HG03025 (cell line): ENCODE measurements at regions not wholly inside any gene's neighbourhood (a gene's known extent, or its start where the extent isn't known, plus 50 kb on each side); places are given as distances from the start of the nearest gene placed in this dataset.
"Not testable (repeated sequence)": the region's sequence is repeated elsewhere in the genome, so short reads cannot be mapped to it uniquely, and the experiment has no call there.

Experiments used
- ATAC-seq: cut with Tn5 transposase; IDR thresholded peaks from one replicate; pipeline ENCODE4 v1.9.1; 2021; ENCODE audit warnings: mild to moderate bottlenecking, moderate library complexity; ENCODE audit not compliant: unreplicated experiment, low FRiP score

- peak; percentile 98 for ATAC-seq
These were observed 1865.3 kb upstream of the AGA start for GRCh38 chr4:179307297-179308136.

DNA sequence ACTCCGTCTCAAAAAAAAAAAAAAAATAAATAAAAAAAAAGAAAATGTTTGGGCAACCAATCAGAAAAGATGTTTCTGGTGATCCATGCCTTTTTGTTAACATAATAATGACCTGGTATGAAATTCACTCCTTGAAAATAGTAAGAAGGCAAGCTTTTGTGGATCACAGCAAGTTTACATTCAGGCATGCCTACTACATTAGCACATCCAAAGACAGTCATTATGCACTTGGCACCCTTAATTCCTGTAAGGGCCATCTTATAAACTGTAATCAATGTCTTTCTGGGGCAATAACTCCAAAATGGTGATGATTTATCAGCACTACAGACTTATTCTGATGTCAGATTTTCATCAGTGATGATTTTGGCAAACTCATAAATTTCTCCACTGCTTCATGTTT lies 1871.6 kb upstream of the AGA start:
- ATAC-seq = no peak

GRCh38 chr4:179325181-179325580 lies 1882.9 kb upstream of the AGA start:
- ATAC-seq = no peak

- no peak for ATAC-seq
These were observed 1886.4 kb upstream of the AGA start for GRCh38 chr4:179328627-179329026.

DNA sequence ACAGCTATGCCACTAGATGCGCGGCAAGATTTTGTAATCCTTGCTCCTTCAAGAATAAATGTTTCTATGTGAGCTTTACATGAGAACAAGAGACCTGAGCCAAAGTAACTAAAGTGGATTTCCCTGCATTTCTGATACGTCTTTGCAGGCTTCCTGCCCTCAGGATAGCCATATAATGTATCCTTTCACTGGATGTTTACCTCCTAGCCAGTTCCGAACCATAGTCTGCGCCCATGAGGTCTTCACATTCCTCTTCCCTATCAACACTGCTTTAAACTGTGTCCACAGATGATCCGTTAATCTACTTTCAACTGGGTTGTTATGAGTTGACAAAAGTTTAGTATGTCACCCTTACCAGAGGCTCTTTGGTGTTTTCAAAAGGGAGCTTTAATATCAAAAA lies 1889.1 kb upstream of the AGA start:
- ATAC-seq = no peak

GRCh38 chr4:179344861-179345260 lies 1902.6 kb upstream of the AGA start:
- no peak for ATAC-seq

- ATAC-seq = no peak
These were observed 1910.0 kb upstream of the AGA start for GRCh38 chr4:179352221-179352620.

- no peak for ATAC-seq
These were observed 1911.5 kb upstream of the AGA start for GRCh38 chr4:179353786-179354185.

DNA sequence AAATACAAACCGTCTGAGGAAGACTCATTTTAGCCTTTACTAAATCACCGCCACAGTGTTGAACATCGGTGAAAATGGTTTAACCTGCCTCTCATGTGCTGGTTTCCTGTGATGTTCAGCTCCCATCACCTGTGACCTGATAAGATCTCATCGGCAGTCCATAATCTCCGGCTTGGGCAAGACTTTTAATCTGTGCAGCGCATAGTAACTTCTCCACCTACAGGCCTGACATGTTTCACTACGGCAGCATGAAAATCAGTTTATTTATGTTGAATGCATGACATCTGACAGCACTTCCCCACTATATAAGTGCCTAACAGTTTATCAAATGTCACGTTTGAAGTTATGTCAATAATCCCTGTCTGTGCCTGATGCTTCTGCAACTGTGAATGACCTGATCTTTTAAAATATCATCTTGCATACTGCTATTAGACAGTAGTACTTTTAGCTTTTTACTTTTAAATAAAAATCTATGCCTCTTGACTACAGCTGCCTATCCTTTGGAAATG lies 1919.8 kb upstream of the AGA start:
- ATAC-seq = no peak

GRCh38 chr4:179365932-179366331 lies 1923.7 kb upstream of the AGA start:
- not testable (repeated sequence) for ATAC-seq

DNA sequence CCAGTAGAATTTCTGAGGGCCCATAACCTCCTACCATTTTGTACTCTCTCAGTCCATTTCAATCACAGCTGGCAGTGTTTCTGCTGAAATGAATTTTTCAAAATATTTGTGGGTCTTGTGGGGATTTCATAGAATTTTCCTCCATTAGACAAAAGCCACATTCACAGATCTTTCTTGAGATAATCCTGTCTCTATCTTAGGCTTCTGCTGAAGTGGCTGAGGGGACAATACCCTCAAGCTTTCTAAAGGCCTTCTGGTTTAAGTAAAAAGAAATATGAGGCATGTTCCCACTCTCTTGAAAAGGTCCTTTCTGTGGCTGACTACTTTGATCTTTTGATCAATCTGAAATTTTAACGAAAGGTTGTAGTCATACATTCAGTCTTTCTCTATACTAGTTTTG lies 1930.0 kb upstream of the AGA start:
- ATAC-seq = no peak

- ATAC-seq = no peak
These were observed 1930.5 kb upstream of the AGA start for GRCh38 chr4:179372746-179373145.

DNA sequence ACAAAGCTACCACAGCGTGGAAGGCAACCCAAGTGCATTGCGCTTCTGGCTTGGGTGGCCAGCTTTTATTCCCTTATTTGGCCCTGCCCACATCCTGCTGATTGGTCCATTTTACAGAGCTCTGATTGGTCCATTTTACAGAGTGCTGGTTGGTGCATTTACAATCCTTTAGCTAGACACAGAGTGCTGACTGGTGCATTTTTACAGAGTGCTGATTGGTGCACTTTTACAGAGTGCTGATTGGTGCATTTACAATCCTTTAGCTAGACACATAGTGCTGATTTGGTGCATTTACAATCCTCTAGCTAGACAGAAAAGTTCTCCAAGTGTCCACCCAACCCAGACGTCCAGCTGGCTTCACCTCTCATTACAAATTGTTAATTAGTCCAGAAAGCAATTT lies 1936.6 kb upstream of the AGA start:
- ATAC-seq = not testable (repeated sequence)

GRCh38 chr4:179392787-179393186 lies 1950.5 kb upstream of the AGA start:
- ATAC-seq = no peak

DNA sequence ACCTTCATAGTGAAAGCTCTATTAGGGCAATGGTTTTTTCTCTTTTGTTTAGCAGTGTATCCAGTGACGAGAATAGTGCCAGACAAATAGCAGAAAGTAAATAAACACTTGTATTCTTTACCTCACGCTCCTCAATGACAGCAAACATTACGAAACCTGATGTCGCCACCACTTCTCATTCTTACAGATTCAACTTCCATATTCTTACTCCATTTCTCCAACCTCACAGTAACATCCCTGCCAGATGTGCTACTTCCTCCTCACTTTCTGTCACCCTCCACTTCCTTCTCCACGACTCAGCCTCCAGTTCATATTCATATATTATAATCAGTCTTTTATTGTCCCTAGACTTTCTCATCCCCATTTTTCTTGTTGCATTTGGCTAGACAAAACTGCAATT lies 1956.2 kb upstream of the AGA start:
- ATAC-seq = no peak

- no peak for ATAC-seq
These were observed 1957.0 kb upstream of the AGA start for GRCh38 chr4:179399054-179399782.

DNA sequence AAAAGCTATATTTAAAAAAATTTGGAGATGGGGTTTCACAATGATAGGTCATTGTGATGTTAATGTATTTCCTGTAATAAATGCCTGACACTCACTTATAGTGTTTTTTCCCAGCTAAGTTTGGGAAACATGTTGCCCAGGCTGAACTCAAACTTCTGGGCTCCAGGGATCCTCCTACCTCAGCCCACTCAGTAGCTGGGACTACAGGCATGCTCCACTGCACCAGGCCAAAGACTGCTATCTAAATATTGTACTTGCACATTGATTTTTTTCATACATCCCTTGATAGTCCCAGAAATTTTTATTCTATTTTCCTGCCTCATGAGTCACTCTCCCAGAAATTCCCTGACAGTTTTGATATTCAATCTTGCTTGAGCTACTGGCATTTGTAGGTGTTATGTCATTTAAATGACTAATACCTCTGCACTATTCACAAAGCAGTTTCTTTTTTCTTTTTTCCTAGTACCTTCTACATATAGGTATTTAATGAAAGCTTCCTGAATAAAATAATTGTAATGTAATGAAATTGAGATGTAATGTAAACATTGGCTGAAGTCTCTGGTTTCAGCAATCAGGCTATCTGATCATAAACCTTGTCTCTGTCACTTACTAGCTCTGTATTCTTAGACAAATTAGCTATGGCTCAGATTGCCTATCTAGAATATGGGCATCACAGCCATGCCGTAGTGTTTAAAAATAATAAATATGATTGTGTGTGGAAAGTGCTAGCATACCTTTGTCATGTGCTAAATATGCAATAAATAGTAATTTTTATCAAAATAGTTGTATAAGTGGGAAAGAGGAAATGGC lies 1973.0 kb upstream of the AGA start:
- ATAC-seq = no peak

GRCh38 chr4:179415847-179416223 lies 1973.6 kb upstream of the AGA start:
- ATAC-seq = no peak

GRCh38 chr4:179417357-179417756 lies 1975.1 kb upstream of the AGA start:
- ATAC-seq = no peak

GRCh38 chr4:179437962-179438361 lies 1995.7 kb upstream of the AGA start:
- ATAC-seq = no peak

DNA sequence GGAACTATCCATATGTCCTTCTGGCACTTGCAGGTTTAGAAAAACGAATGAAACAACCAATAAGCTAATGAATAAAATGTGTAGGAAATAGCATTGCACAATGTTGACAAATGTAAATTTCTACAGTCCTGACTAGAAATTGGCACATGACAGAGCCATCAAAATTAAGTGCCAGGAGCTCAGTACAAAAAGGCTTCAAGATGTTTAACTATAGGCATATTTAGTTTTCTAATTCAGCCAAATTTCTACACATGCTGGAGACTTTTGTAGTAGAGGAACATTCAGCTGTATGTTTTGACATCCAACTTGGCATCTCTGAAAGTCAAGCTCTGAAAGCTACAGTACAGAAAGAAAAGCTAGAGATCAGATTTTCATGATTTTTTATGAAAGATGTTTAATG lies 1999.4 kb upstream of the AGA start:
- no peak for ATAC-seq
